GM19043 (cell line): ENCODE measurements at regions not wholly inside any gene's neighbourhood (a gene's known extent, or its start where the extent isn't known, plus 50 kb on each side); places are given as distances from the start of the nearest gene placed in this dataset.
"Not testable (repeated sequence)": the region's sequence is repeated elsewhere in the genome, so short reads cannot be mapped to it uniquely, and the experiment has no call there.

Source experiments
- ATAC-seq: cut with Tn5 transposase; IDR thresholded peaks from one replicate; pipeline ENCODE4 v1.9.1; 2021; ENCODE audit warnings: low read depth; ENCODE audit not compliant: unreplicated experiment

DNA sequence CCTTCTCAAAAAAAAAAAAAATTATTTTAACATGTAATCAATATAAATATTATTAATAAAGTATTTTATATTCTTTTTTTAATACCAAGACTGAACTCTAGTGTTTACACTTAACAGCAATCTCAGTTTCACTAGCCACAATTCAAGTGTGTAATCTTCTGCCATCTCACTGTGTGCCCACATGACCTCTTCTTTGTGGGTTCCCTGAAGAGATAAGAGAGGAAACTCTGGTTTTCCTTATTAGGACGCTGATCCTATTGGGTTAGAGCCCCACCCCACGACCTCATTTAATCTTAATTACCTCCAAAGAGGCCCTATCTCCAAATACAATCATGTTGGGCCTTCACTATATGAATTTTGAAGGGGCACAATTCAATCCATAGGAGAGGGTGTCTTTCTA lies 177.6 kb downstream of the STK31 start:
- ATAC-seq: no peak

DNA sequence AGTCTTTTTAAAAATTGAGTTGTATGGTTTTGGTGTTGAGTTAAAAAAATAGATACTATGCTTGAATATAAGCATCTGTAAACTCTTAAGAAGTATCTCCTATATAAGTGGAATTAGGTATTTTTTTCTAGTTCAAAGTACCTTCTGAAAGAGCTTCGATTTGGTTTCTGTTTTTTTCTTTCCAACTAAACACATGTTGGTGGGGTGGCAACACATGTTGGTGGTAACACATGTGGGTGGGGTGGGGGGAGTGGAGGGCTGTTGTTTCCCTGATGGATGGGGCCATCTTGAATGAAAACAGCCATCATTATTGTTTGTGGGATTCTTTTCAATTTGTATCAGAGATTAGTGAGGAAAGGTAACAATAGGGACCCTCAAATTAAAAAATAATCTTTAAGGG lies 178.9 kb downstream of the STK31 start:
- no peak for ATAC-seq

- no peak for ATAC-seq
Measured at GRCh38 chr7:23889566-23889965, 179.5 kb downstream of the STK31 start.

DNA sequence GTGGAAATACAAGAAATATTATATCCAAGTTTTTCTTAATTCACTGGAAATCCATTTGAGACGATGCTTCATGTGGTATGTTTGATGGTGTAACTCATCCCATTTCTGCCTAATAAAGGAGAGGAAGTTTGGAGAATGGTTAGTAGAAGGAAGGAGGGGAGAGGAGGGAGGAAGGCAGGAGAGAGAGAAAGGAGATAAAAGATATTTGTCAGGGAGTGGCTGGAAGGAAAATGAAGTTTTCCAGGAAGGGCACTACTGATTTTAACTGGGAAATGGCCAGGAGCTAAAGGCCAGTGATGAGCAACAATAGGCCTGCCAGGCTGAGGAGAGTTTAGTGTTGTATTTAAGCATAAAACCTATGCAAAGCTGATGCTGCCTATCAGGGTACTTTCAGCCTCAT lies 182.0 kb downstream of the STK31 start:
- no peak for ATAC-seq

DNA sequence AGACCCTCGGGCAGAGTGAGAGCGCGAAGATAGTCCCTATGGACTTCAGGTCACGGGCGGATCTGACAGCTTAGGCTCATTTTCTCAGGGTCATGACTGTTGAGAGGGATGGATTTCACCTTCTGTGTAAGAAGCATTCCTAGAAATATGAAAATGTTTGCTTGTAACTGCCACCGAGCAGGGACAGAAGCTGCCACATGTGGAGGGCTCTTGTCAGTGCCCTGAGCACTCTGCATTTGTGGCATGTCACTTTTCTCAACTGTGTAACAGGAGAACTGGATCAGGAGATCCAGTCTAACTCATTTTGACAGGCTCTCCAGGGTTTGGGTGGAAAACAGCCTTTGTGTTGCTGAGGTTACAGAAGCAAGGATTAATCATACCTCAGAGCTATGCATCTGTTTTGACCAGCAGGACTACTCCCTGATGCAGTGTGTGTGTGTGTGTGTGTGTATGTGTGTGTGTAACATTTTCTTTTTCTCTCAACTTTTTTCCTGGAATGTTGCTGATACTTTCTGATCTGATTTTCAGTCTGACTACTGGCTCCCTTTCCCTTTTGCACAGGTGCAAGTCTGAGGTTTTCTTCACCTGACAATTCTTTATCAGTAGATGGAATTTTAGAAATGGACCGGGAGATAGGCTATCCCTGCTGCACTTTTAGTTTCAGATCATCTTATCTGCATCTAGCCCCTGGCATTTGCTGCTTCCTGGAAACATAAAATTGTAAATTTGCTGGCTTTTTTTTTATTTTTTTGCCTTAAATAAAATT lies 183.3 kb downstream of the STK31 start:
- ATAC-seq: no peak

DNA sequence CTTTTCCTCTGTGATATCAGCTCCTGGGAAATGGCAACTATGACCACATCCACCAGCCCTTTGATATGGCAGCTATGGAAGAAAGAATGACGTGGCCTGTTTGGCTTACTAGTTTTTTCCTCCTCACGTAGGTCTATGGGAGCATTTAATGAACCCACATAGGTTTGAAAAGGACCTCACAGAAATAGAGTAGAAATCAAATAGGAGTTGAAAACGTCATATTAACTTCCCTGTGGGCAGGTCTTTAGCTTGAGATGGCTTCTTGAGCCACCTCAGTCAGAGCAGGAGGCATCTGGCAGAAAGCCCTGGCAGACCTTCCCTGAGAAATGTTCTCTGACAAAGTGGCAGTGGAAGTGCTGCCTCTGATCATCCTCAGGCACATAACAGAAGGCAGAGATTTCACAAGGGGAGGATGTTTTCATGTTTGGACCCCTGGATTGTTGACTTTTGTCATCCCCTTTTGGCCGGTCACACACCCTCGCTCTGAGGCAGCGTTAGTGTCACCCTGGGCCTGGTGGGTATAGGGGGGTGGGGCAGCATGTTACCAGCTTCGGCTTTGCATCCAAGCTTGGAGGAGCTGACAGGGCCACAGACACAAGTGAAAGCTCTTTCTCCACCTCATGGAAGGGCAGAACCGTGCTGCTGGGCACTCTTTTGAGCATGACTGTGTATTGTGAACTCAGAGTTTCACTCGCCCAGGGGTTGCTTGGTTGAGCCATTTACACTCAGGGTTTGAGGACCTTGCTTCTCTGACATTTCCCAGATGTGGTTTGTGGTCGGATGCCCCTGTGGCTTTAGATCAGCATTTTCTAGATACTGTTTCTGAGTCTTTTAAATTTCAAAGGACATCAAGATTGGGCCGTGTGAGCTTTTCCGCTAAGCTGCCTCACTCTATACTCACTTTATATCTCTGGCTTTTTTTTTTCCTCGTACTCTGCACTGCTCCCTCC lies 184.2 kb downstream of the STK31 start:
- ATAC-seq: no peak

- no peak for ATAC-seq
Measured at GRCh38 chr7:23894892-23895569, 185.0 kb downstream of the STK31 start.

GRCh38 chr7:23895666-23896096 lies 185.7 kb downstream of the STK31 start:
- ATAC-seq: no peak

GRCh38 chr7:23898619-23899018 lies 188.6 kb downstream of the STK31 start:
- ATAC-seq: no peak

GRCh38 chr7:23904901-23905300 lies 194.9 kb downstream of the STK31 start:
- not testable (repeated sequence) for ATAC-seq

GRCh38 chr7:23907012-23907411 lies 197.0 kb downstream of the STK31 start:
- ATAC-seq: no peak

DNA sequence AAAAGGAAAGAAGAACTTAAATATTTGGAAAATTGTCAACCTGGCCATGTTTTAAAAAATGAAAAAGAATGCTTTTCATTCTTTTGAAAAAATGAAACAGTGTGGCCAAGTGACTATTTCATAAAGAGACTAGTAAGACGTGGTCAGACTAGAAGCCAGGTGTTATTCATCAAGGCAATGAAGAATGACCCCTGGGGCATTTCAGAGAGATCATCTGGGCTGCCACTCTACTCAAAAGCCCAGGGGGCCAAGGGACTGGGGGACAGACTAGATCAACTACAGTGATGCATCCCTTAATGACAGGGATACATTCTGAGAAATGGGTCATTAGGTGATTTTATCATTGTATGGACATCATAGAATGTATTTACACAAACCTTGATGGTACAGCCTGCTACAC lies 199.4 kb downstream of the STK31 start:
- ATAC-seq: no peak

- no peak for ATAC-seq
Measured at GRCh38 chr7:23912065-23912464, 202.0 kb downstream of the STK31 start.

DNA sequence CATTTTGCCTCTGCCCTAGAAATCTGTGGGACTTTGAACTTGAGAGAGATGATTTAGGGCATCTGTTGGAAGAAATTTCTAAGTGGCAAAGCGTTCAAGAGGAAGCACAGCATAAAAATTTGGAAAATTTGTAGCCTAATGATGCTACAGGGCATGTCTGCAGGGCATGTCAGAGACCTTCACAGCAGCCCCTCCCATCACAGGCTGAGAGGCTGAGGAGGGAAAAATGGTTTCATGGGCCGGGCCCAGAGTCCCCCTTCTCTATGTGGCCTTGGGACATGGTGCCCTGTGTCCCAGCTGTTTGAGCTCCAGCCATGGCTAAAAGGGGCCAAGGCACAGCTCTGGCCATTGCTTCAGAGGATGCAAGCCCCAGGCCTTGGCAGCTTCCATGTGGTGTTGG lies 203.0 kb downstream of the STK31 start:
- ATAC-seq: no peak

- no peak for ATAC-seq
Measured at GRCh38 chr7:23915236-23915635, 205.2 kb downstream of the STK31 start.

- ATAC-seq: no peak
Measured at GRCh38 chr7:23918286-23918685, 208.3 kb downstream of the STK31 start.

GRCh38 chr7:23918856-23919255 lies 208.8 kb downstream of the STK31 start:
- ATAC-seq: no peak

- no peak for ATAC-seq
Measured at GRCh38 chr7:23925088-23925487, 215.1 kb downstream of the STK31 start.

DNA sequence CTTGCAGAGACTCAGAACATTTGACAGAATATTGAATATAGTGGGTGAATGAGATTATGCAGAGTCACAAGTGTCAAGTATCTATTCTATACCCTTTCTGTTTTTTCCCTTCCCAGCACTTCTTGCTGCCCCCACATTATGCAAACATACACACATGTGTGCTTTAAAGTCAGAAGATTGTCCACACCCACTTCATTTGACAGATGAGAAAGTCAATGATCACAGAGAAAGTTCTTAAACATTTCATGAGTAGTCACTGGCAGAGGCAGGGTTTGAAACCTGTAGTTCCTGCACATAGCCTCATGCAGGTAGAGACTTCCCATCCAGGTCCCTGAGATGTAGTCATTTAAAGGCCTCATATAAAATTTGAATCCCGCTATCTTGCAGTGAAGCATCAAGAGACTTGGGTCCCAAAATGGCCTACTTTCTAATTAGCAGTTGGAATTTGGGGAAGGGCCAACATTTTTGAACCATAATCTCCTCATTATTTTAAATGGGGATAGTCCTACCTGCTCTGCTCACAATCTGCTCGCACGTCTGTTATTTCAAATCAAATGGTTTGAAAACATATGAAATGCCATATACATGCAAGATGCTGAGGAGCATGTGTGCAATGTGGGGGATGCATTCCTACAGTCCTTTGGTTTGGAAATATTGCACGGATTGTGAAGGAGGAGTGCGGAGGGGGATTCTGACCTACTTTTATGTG lies 217.8 kb downstream of the STK31 start:
- no peak for ATAC-seq

- ATAC-seq: no peak
Measured at GRCh38 chr7:23928418-23928775, 218.4 kb downstream of the STK31 start.

DNA sequence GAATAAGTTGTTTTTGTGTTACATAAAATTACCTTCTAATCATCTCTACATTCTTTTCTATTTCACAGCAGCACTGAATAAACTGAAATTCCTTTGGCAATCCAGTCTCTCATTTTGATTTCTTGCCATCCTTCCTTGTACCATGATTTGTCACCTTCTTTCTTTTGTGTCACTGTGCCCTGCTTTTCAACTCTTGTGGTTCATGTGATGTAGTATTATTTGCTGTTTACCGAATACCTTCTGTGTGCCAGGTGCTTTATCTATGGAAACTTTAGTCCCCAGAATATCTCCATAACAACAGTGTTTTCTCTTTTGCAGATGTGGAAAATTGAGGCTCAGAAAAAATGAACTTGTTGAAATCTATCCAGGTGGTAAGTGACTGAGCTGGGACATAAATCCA lies 220.3 kb downstream of the STK31 start:
- ATAC-seq: no peak
